Activated naive CD8-positive, alpha-beta T cell treated with anti-CD3 and anti-CD28 coated beads, Interleukin-2, amount 50 U/mL, for 16 hours (primary cell): ENCODE measurements at regions not wholly inside any gene's neighbourhood (a gene's known extent, or its start where the extent isn't known, plus 50 kb on each side); places are given as distances from the start of the nearest gene placed in this dataset.
"Not testable (repeated sequence)": the region's sequence is repeated elsewhere in the genome, so short reads cannot be mapped to it uniquely, and the experiment has no call there.

Source experiments
- DNase-seq: peaks from one replicate; pipeline ENCODE4 v3.0.0-alpha.2; 2020; ENCODE audit warnings: low read depth, low spot score

DNA sequence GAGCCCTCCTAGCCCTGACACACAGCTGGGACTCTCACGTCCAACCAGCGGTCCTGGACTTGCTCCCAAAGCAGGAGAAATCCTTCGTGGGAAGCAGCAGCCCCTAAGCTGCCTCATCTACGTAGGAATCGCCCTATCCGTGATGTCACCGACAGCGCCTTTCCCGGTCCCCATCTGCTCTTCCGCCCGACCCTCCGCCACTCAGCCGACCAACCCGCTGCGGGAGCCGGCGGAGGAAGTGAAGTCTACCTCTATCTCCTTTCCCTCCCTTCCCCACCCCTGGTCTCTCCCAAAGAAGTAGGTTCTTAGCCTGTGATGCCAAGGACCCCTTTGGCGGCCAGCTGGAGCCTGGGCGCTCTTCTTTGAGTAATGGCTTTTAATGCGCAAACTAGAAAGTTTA lies 272.1 kb downstream of the FAM72C start:
- DNase-seq, result no peak

- no peak for DNase-seq
Measured at GRCh38 chr1:143699115-143699514, 272.7 kb downstream of the FAM72C start.

- DNase-seq, result no peak
Measured at GRCh38 chr1:143698016-143698415, 273.8 kb downstream of the FAM72C start.

DNA sequence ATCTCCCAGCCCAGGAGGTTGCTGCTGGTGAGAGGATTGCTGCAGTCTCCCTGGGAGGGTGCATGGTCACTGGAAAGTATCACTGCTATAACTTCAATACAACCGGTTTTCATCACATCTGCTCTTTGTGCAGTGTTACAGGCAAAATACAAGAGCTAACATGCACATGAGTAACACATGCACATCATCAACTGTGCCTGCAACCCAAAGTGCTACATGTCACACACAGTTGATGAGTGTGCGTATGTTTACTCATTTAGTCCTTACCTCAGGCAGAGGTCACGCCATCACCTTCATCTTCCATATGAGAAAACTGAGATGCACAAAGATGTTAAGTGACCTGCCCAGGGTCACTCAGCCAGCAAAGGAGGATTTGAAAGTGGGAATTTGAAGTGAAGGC lies 277.7 kb downstream of the FAM72C start:
- no peak for DNase-seq

- no peak for DNase-seq
Measured at GRCh38 chr1:143691971-143692529, 279.7 kb downstream of the FAM72C start.

DNA sequence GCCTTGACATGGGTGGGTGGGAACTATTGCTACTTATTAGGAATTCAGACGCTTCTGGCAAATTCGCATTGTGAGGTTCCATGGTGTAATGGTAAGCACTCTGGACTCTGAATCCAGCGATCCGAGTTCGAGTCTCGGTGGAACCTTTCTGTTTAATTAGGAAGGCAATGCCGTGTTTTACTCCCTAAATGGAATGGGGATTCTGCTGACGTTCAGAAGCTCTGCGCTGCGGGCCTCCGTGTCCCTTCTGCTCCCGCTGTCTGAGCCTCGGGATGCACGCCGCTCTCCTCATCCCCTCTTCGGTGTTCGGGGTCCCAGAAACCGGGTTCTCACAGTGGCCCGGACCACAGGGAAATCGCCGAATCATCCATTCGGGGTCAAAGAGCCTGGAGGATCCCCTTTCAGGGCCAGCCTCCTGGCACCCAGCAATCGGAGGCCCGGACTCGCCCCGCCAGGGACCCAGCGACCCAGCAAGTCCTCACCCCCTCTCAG lies 280.3 kb downstream of the FAM72C start:
- no peak for DNase-seq

- no peak for DNase-seq
Measured at GRCh38 chr1:143689781-143690180, 282.0 kb downstream of the FAM72C start.

DNA sequence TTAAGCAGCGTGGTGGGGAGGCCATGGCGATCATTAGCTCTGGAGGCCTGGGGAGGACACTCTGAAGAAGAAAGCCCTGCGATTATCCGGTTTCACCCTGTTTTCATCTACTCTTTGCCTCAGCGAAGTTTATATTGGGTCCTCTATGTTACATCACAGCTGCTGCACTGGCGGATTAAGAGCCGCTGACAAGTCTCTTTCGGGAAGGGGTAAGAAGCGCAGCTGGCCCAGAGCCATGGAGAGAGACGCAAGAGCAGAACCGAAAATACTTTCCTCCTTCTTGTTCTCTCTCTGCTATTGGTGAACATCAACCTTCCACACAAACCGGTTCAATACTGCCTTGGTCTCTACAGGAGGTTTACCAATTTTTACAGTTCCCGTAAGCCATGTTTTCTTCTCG lies 291.5 kb downstream of the FAM72C start:
- DNase-seq, result no peak

GRCh38 chr1:143672983-143673382 lies 298.8 kb downstream of the FAM72C start:
- no peak for DNase-seq

DNA sequence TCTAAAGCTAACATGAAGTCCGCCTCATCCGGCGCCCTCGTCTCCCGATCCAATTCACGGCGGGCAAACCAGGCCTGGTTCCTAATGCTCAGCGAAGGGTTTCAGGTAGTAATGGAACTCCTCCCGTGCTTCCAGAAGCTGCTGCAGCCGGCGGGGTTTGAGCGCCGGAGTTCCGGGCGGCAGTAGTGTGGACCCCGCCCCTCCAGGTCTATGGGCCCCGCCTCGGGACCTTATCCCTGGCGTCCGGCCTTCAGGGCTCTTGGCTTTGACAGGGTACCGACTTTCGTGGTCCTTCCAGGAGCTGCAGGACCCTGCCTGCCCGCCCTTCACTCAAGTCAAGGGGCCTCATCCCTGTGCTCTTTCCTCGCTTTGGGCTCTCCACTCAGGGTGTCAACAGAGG lies 304.1 kb downstream of the FAM72C start:
- no peak for DNase-seq

- no peak for DNase-seq
Measured at GRCh38 chr1:143666851-143667250, 304.9 kb downstream of the FAM72C start.

DNA sequence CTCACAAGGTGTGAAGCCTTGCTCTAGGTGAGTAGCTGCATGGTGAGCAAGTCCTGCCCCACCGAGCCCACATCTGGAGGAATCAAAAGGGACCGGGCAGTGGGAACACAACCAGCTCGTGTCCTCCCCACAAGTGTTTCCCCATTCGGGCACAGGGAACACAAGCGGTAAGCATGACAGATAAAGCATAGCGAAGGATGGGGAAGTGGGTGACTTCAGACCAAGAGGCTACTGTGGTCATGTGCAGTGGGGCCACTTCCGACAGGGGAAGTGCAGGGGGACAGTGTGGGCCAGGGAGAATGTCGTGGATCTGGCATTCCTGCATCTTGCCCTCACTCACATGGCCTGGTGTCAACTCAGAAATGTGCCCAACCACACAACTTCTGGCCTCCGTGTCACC lies 306.2 kb downstream of the FAM72C start:
- DNase-seq, result no peak

DNA sequence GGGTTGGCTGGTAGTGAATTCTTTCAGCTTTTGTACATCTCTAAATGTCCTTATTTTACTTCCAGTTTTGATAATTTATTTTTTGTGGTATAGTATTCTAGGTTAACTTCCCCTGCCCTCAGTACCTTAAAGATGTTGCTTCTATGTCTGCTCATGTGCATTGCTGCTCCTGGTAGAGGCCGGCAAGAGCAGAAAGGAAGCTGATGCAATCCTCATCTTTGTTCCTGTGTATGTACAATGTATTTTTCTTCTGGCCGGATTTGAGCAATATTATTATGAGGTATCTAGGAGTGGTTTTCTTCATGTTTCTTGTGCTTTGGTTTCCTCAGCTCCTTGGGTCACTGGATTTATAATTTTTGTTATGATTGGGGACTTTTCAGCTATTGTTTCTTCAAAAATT lies 308.7 kb downstream of the FAM72C start:
- DNase-seq, result not testable (repeated sequence)

DNA sequence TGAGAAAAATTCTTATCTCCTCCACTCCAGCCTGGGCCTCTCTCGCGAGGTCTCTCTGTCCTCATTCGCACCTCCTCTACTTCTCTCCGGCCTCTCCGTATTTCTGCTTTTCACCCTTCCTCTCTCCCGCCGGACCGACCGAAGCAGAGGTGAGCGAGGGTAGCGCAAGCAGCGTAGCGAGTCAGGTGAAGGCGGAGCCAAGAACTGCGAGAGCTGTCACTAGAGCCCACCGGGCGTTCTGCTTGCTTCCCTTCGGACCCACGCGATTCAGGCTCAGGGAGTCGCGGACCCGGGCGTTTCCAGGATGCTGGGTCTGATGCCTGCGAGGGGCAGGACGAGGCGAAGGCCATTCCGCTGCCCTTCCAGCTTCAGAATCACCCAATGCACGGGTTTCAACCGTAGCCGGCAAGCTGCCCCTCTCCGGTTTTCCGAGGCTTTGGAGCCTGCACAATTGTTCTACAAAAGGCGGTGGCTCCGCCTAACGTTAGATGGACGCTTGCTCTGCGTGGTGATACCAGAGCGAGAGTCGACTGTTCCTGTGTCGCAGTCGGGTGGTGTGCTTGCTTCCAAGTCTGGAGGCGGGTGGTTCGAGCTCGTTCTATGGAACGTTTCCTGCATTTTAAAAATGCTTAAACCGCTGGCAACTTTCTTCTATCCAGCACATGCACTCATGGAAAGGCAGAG lies 310.2 kb downstream of the FAM72C start:
- DNase-seq, result no peak

- no peak for DNase-seq
Measured at GRCh38 chr1:143660354-143660941, 311.3 kb downstream of the FAM72C start.

DNA sequence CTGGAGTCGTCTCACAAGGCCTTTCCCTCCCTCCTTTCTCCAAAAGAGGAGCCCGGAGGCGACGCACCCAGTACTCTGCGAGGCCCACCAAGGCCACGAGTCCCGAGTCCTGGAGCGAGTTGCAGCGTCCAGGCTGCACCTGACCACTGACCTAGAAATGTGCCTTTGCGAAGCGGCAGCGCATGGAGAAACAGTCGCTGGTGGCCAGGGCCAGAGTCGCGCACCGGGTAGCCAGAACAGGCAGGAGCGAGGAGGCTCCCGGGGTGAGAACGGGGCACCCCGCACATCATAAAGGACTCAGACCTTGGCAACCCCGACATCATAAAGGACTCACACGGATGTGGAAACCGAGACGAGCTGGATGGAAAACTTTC lies 318.4 kb downstream of the FAM72C start:
- no peak for DNase-seq

- no peak for DNase-seq
Measured at GRCh38 chr1:143652744-143653428, 318.9 kb downstream of the FAM72C start.

- DNase-seq, result no peak
Measured at GRCh38 chr1:143652187-143652586, 319.6 kb downstream of the FAM72C start.

- DNase-seq, result no peak
Measured at GRCh38 chr1:143651350-143651992, 320.3 kb downstream of the FAM72C start.

DNA sequence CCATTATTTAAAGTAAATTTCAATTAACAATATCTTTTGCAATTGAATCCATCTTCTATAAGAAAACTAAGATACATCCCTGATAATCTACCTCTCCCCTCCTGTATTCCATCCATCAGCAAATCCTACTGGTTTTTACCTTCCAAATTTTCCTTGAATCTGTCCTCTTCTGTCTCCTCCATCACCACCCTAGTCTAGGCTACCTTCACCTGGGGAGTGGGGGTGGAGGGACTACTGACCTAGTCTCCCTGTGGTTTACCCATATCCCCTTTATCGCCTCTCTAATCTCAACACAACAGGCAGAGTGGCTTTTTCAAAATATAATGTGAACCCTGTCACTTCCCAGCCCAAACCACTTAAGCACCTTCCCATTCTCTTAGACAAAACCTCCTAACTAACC lies 327.8 kb downstream of the FAM72C start:
- DNase-seq, result not testable (repeated sequence)

GRCh38 chr1:143643148-143643885 lies 328.5 kb downstream of the FAM72C start:
- DNase-seq, result no peak
